NCI-H526 treated with DMSO at 0.1 percent for 48 hours (cell line): ENCODE measurements at regions not wholly inside any gene's neighbourhood (a gene's known extent, or its start where the extent isn't known, plus 50 kb on each side); places are given as distances from the start of the nearest gene placed in this dataset.
"Not testable (repeated sequence)": the region's sequence is repeated elsewhere in the genome, so short reads cannot be mapped to it uniquely, and the experiment has no call there.

Experiments used
- DNase-seq: peaks from one replicate; lab custom pipeline; 2025; lab: John Stamatoyannopoulos, UW

DNA sequence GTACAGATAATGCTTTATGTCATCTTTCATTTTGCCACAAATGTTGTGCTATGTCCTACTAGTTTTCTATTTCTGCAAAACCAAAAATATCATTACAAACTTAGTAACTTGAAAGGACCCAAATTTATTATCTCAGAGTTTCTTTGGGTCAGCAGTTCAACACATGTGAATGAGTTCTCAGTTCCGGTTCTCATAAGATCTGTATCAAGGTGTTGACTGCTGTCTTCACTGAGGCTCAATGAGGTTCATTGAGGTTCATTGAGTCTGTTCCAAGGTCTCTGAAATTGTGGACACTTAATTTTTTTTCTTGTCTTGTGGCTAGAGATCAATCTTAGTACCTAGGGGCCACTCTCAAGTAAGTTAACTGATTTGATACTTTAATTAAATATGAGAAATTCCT is 525.1 kb upstream of the BRINP3 start:
- DNase-seq, result no peak

DNA sequence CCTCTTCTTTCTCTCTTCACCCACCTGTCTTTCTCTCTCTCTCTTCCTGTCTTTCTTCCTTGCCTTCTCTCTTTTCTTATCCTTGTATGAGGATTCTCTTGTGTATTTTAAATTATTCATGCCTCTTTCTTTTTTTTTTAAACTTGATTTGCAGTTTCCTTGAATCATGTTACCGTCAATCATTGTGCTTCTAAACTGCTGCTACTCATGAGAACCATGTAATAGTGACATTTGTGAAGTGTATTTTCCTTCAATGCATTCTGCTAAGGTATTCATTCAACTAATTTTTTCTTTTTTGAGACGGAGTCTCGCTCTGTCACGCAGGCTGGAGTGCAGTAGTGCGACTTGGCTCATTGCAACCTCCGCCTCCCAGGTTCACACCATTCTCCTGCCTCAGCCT is 539.1 kb upstream of the BRINP3 start:
- no peak for DNase-seq

DNA sequence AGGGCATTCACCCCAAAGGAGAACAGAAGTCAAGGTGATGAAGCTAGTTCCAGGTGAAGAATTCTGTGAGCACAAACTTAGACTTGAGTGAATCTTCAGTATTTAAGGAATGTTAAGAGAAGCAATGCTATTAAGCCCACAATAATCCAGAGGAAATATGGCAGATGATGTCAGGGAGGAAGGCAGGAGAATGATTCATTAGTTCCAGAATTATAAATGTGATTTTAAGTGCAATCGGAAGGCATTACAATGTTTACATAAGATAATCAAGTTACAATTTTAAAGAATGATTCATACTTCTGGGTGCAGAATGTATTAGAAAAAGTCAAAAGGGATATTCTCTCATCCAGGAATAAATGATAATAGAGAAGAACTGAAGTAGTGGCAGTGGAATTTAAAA is 545.2 kb upstream of the BRINP3 start:
- DNase-seq, result no peak

DNA sequence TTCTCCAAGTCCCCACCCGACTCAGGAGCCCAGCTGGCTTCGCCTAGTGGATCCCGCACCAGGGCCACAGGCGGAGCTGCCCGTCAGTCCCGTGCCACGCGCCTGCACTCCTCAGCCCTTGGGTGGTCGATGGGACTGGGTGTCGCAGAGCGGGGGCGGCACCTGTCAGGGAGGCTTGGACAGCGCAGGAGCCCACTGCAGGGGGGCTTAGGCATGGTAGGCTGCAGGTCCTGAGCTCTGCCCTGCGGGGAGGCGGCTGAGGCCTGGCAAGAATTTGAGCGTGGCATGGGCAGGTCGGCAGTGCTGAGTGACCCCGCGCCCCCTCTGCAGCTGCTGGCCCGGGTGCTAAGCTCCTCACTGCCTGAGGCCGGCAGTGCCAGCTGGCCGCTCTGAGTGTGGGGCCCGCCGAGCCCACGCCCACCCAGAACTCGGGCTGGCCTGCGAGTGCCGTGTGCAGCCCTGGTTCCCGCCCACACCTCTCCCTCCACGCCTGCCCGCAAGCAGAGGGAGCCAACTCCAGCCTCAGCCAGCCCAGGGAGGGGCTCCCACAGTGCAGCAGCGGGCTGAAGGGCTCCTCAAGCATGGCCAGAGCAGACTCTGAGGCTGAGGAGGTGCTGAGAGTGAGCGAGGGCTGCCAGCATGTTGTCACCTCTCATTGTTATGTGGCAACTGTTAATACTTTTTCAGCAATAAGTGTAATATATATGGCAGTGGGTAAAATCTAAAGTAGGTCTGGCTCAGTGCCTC is 548.4 kb upstream of the BRINP3 start:
- no peak for DNase-seq

DNA sequence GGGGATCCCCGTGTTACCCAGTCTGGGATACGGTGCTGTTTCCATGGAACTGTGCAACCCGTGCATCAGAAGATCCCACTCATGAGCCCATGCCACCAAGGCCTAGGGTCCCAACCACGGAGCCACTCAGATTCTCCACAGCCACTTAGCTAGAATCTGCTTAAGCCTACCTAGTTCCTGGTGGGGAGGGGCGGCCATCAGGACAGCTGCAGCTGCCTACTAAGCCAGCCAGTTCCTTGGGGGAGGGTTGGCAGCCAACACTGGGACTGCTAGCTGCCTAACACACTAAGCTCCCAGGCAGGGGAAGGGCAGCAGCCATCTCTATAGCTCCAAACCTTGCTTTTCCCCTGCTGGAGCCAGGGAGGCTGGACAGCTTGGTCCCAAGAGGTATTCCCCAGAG is 549.2 kb upstream of the BRINP3 start:
- no peak for DNase-seq

DNA sequence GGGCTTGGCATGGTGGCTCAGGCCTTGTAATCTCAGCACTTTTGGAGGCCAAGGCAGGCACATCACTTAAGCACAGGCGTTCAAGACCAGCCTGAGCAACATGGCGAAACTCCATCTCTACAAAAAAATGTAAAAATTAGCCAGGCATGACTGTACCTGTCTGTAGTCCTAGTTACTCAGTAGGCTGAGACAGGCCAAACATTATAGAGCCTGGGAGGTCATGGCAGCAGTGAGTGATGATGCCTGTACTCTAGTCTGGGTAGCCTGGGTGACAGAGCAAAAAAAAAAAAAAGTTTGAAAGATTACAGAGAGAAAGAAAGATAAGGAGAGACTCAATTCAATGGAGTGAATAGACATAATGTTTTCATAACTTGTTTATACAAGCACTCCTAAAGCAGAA is 556.5 kb upstream of the BRINP3 start:
- DNase-seq, result no peak

DNA sequence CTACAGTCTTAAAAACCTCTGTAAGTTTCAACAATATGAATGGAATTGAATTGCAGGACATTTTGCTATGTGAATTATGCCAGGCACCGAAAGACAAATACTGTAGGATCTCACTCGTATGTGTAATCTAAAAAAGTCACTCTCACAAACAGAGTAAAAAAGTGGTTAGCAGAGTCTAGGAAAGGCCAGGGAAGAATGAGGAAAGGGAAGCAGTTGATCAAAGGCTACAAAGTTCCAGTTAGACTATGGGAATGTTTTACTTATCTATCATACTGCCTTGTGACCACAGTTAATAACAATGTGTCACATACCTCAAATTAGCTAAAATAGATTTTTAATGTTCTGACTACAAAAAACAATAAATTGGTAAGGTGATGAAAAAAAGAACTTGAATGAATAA is 565.4 kb upstream of the BRINP3 start:
- DNase-seq, result no peak

DNA sequence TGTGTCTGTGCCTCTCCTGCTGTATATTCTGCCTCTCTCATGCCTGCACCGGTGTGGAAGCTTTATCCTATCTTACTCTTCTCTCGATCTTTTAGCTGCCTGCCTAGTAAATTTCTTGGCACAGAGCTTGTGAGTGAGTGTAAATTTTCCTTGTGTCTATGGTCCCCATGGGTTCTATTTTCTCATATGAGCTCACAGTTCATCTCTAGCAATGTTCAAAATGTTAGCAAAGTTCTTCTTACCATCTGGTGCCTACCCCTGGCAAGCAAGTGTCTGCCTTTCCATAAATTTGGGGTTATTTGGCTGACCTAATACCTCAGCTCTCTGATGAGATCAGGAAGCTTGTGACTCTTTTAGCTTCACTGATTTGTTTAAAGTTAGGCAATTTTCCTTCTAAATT is 572.1 kb upstream of the BRINP3 start:
- no peak for DNase-seq

DNA sequence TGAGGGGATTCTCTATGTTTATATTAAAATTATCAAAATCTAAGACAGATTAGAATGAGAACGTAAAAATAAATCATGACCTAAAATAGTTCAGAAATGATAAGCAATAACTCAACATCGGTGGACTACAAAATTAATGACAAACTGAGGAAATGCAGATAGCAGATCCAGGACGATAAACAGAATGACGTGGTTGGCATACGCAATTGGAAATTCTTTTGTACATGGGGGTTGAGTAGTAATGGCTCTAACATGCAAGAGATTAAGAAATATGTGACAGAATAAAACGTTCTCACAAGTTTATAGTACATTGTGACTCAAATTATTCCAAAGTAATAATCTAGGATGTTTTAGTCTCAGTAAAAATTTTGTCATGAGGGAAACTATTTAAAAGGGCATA is 575.2 kb upstream of the BRINP3 start:
- no peak for DNase-seq

DNA sequence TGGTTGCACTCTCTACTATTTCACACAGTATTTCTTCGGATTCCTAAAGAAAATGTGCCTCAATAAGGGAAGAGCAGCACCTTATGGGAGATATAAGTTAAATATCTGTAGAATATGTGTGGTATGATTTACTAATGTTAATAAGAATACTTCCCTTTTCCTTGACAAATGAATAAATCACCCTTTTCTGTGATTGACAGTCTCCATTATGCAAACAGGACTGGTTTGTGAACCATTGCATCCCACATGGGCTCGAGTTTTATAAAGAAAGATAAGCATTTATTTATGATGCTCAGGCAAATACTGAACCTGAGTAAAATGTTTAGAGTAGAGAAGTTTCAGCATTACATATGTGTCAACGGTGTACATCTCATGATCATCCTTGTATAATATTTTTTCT is 587.7 kb upstream of the BRINP3 start:
- DNase-seq, result no peak

DNA sequence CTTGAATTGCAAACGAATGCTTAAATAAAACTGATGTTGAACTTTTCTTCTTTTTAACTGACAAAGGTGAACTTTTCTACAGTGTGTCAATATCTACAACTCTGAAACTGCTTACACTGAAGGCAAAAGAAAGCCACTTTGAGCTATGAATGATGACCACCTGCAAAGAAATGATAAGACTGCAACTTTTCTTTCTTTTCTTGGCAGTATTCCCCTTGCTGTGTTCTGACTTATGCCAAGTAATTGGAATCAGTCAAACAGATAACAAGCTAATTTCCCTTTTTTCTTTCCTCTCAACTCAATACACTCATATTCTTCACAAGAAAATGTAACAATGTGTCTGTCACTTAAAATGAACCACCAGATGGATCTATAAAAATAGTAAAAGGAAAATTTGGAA is 588.1 kb upstream of the BRINP3 start:
- DNase-seq, result no peak

DNA sequence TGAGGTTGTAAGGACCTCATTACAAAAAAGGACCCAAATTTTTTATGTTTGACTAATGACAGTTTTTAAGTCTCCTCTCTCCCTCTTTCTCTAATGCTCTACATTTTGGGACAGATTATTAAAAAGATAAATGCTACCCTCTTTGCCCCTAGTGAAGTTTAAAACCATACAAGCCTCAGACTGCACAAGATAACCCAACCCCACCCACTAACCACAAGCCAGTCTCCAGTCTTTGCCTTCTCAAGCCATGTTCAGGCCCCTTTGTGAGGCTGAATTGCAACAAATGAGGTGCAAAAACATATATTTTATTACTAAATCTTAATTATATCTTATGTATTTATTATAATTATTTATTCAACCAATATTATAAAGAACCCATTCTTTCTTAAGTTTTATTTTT is 597.2 kb upstream of the BRINP3 start:
- DNase-seq, result no peak

DNA sequence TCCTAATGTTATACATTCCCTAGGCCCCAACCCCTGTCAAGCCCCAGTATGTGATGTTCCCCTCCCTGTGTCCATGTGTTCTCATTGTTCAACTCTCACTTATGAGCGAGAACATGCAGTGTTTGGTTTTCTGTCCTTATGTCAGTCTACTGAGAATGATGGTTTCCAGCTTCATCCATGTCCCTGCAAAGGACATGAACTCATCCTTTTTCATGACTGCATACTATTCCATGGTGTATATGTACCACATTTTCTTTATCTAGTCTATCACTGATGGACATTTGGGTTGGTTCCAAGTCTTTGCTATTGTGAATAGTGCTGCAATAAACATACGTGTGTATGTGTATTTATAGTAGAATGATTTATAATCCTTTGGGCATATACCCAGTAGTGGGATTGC is 605.4 kb upstream of the BRINP3 start:
- not testable (repeated sequence) for DNase-seq

DNA sequence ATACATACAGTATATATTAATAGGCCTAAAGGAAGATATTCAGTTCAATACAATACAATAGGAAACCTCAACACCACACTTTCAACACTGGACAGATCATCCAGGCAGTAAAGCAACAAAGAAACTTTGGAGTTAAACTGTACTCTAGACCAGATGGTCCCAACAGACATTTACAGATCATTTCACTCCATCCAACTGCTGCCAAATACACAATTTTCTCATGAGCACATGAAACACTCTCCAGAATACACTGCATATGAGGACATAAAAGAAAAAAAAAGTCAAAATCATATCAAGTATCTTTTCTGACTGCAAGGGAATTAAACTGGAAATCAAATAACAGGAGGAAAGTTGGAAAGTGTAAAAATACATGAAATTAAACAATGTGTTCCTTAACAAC is 607.5 kb upstream of the BRINP3 start:
- DNase-seq, result no peak

DNA sequence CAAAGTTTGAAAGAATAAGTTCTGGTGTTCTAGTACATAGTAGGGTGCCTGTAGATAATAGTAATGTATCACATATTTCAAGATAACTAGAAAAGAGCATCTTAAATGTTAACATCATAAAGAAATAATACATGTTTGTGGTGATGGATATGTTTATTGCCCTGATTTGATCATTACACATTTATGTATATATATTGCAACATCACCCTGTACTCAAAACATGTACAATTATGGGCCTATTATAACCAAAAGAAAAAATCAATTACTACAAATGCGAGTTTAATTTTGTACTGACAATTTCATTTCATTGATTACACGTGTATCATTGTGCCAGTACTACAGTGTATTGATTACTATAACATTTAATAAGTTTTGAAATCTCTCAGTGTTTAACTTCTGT is 609.2 kb upstream of the BRINP3 start:
- no peak for DNase-seq

DNA sequence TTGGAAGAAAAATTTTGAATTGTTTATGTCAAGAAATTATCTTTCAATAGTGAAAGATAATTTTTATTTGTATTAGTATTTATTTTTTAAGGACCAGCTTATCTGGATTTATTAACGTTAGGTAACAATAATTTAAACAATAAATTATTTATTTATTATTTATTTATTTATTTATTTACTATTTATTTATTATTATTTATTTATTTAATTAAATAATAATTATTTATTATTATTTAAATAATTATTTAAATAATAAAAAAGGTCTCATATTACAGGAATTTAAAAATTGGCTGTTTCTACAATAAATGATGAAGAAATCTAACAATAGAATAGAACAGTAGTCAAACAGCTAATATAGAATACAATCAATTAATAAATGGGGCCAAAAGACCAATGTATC is 618.7 kb upstream of the BRINP3 start:
- DNase-seq, result no peak

DNA sequence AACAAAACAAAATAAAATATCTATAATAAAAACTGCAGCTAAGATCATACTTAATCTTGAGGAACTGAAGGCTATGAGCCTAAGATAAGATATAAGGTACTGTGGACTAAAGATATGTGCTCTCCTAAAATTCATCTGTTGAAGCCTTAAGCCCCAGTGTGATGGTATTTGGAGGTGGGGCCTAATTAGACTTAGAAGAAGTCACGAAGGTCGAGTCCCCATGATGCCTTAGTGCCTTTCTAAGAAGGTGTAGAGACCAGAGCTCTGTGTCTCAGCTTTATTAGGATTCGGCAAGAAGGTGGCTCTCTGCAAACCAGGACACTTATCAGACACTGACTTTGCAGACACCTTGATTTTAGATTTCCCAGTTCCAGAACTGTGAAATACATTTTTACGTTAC is 622.0 kb upstream of the BRINP3 start:
- DNase-seq, result no peak

DNA sequence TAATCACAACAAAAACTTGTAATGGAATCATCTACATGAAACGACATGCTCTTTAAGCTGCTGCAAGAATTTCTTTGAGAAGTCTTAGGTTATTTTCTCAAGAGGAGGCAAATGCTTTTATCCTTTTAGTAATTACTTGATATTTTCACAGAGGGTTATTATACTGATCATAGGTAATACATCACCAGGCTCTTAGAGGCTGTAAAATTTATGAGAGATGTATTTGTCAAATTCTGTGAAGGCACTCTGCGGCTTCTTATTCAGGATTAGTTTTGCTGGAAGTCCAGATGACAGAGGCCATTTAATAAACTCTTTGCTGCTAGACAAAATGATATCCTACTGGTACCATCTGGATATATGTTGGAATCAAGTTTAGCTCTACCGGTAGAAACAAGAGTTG is 624.3 kb upstream of the BRINP3 start:
- DNase-seq, result no peak

DNA sequence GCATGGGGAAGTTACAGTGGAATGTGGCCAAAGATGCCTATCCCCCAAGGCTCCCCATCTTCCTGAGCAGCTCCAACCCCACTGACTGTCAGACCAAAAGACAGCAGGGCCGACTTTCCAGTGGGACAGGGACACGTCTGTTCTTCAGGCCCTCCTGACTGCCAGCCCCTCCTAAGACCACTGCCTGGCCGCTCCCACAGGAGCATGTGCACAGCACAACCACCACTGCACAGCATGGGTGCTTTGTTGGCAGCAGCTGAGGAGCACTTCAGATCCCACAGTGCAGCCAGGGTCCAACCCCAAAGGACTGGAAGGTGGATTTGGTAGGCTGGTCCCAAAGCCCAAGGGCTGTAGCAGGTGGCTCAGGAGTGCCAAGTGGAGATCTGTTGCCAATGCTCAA is 648.3 kb upstream of the BRINP3 start:
- DNase-seq, result no peak

DNA sequence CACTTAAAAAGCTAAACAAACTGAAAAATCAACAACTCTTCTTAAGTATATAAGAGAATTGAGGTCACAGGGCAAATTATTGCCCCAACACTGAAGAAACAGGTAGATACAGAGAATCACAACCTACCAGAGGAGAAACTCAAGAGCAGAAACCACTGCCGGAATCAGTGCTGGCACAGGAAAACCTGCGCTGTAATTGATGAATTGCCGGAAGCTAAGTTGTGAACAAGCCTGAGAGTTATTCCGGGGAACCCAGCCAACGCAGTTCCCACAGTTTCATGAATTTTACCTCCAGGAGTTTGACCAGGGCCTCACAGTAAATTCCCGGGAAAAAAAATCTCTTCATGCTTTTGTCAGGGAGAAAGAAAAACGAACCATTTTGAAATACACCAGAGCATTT is 657.1 kb upstream of the BRINP3 start:
- no peak for DNase-seq

DNA sequence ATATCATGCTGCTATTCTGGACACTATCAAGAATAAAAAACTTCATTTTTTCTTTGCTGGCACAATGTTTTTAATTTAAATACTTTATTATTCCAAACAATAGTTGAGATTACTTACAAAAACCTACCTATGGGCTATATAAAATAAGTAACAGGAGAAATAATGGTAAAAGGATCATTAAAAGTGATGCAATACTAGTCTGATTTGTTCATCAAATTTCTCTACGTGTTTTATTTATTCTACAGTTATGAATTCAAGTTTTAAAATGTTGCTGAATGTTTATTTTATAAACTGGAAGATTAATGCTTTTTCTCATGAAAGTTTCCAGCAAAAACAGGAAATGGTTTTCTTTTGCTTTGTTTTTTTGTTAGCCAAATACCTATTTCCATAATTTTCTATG is 662.4 kb upstream of the BRINP3 start:
- DNase-seq, result no peak

DNA sequence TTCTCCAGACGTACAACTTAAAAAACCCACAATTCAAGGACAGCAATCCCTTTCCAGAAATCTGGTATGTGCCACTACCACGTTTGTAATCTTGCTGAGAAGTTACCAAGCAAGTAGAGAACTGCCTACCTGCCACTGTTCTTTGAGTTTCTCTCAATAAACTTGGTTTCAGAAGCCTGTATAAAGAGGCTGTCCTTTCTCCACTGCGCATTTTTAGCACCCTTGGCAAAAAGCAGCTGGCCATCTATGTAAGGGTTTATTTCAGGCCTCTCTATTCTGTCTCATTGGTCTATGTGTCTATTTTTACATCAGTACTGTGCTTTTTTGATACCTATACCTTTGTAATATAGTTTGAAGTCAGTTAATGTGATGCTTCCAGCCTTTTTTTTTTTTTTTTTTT is 665.1 kb upstream of the BRINP3 start:
- DNase-seq, result no peak

DNA sequence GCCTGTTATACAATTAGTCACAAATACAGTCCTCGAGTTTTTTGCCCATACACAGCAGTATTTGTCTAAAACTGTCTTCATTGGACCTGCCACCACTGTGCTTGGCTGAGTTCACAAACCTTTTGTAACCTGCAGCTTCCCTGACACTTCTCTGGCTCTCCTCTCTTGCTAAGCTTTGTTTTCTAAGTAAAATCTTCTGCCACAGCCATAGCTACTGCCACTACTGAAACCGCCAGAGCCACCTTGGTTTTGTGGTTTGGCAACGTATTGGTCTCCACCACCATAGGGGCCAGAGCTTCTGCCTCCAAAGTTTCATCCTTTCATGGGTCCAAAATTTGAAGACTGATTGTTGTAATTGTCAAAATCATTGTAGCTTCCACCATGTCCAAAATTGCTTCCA is 668.2 kb upstream of the BRINP3 start:
- no peak for DNase-seq

DNA sequence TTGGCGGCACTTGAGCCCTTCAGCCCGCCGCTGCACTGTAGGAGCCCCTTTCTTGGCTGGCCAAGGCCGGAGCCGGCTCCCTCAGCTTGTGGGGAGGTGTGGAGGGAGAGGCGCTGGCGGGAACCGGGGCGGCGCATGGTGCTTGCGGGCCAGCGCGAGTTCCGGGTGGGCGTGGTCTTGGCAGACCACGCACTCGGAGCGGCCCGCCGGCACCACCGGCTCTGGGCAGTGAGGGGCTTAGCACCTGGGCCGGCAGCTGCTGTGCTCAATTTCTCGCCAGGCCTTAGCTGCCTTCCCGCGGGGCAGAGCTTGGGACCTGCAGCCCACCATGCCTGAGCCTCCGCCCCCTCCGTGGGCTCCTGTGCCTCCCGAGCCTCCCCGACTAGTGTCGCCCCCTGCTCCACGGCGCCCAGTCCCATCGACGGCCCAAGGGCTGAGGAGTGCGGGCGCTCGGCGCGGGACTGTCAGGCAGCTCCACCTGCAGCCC is 673.7 kb upstream of the BRINP3 start:
- DNase-seq, result no peak

DNA sequence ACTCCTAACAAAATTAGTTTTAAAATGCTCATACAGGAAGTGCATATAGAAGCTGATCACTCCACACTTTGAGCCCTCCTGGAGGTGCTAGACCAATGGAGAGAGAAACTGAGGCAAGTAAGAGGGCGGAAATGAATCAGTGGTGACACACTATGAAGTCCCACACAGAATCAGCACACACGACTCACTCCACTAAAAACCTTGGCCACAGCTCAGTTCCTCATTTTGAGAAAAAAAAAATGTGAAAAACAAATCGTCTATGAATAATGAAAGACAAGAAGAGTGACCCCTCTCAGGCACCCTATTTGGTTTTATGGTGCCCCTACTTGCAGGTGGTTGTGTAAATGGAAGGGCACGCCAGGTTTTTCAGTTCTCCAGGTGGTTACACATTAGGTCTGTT is 675.1 kb upstream of the BRINP3 start:
- DNase-seq, result no peak
